OCI-LY1 (cell line): ENCODE measurements at regions not wholly inside any gene's neighbourhood (a gene's known extent, or its start where the extent isn't known, plus 50 kb on each side); places are given as distances from the start of the nearest gene placed in this dataset.

Experiments
- CTCF ChIP-seq: fragments of 200-600 bp; sonication (generic), shearing (Covaris generic); IDR thresholded peaks from 2 replicates; pipeline ENCODE4 v1.5.1; 2017; ENCODE audit warnings: mild to moderate bottlenecking, antibody characterized with exemption, low read length, moderate library complexity, mixed read lengths
- EZH2 ChIP-seq: fragments of 200-600 bp; sonication (generic), shearing (Covaris generic); IDR thresholded peaks from 2 replicates; pipeline ENCODE4 v1.8.0; 2017; ENCODE audit warnings: borderline replicate concordance, mixed run types, mild to moderate bottlenecking, antibody characterized with exemption, low read length, moderate library complexity, mixed read lengths

DNA sequence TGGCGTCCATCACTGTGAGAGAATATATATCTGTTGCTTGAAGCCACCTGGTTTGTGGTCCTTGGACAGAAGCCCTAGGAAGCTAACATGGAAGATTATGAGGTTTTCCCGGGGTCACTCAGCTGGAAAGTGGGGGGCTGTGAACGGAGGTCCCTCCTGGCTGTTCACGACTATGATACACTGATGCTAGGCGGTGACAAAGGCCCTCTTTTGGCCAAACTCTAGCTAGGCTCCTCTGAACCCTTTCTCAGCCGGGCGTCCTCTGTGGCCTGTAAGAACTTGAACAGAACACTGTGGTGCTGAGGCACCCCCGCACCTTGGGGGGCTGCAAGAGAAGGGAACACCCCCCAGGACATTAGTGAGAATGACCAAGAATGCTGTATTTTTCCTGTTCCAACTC is 164.6 kb downstream of the TFCP2L1 start:
- no peak for TF ChIP-seq CTCF
- TF ChIP-seq EZH2 = no peak
